ENCODE measurements at regions not wholly inside any gene's neighbourhood (a gene's known extent, or its start where the extent isn't known, plus 50 kb on each side); places are given as distances from the start of the nearest gene placed in this dataset.
A peak's percentile ranks its signal among the peaks of the same experiment; 100 is the strongest.

- no peak for DNase-seq
These were observed 278.2 kb upstream of the STT3B start for GRCh38 chr3:31254483-31254882.

GRCh38 chr3:31255007-31255581 lies 277.6 kb upstream of the STT3B start:
- DNase-seq = no peak

GRCh38 chr3:31262201-31262600 lies 270.5 kb upstream of the STT3B start:
- no peak for DNase-seq

GRCh38 chr3:31263897-31264296 lies 268.8 kb upstream of the STT3B start:
- DNase-seq = no peak

GRCh38 chr3:31265646-31266428 lies 266.9 kb upstream of the STT3B start:
- no peak for DNase-seq

- no peak for DNase-seq
These were observed 263.9 kb upstream of the STT3B start for GRCh38 chr3:31268868-31269267.

GRCh38 chr3:31270010-31270409 lies 262.7 kb upstream of the STT3B start:
- no peak for DNase-seq

GRCh38 chr3:31274326-31275024 lies 258.2 kb upstream of the STT3B start:
- DNase-seq = no peak

GRCh38 chr3:31275038-31275572 lies 257.6 kb upstream of the STT3B start:
- no peak for DNase-seq

- no peak for DNase-seq
These were observed 257.1 kb upstream of the STT3B start for GRCh38 chr3:31275583-31275982.

GRCh38 chr3:31277582-31277981 lies 255.1 kb upstream of the STT3B start:
- DNase-seq = no peak

GRCh38 chr3:31278532-31278931 lies 254.2 kb upstream of the STT3B start:
- no peak for DNase-seq

- no peak for DNase-seq
These were observed 247.9 kb upstream of the STT3B start for GRCh38 chr3:31284776-31285175.

GRCh38 chr3:31285833-31286486 lies 246.8 kb upstream of the STT3B start:
- no peak for DNase-seq

GRCh38 chr3:31288224-31288623 lies 244.5 kb upstream of the STT3B start:
- no peak for DNase-seq

GRCh38 chr3:31288641-31289100 lies 244.1 kb upstream of the STT3B start:
- peak; percentile 47 for DNase-seq

- no peak for DNase-seq
These were observed 243.1 kb upstream of the STT3B start for GRCh38 chr3:31289584-31289983.

- DNase-seq = no peak
These were observed 242.7 kb upstream of the STT3B start for GRCh38 chr3:31290046-31290445.

GRCh38 chr3:31291818-31292217 lies 240.9 kb upstream of the STT3B start:
- no peak for DNase-seq

- DNase-seq = no peak
These were observed 238.1 kb upstream of the STT3B start for GRCh38 chr3:31294430-31295149.

GRCh38 chr3:31295150-31295765 lies 237.5 kb upstream of the STT3B start:
- DNase-seq = no peak

GRCh38 chr3:31297726-31298298 lies 234.9 kb upstream of the STT3B start:
- no peak for DNase-seq

Data from activated naive CD4-positive, alpha-beta T cell treated with Interleukin-2 at 50 U/mL for 16 hours (primary cell).